ENCODE measurements at regions not wholly inside any gene's neighbourhood (a gene's known extent, or its start where the extent isn't known, plus 50 kb on each side); places are given as distances from the start of the nearest gene placed in this dataset.

GRCh38 chr16:26957283-26957859 lies 109.4 kb upstream of the C16orf82 start:
- Histone ChIP-seq H3K36me3 (no peaks in the 10 kb centered on the region), H3K4me1 (peaks cover 15% of the 10 kb centered on the region), H3K4me3 (no peak overlapping the region), H3K4me2 (no peak overlapping the region), H4K20me1 (no peaks in the 10 kb centered on the region), H3K27ac (no peak overlapping the region), H3K27me3 (no peaks in the 10 kb centered on the region), H3K9me3 (no peaks in the 10 kb centered on the region), H3K9ac (no peak overlapping the region)
- TF ChIP-seq Cebpa-rat (IDR thresholded peaks at IDR 0.05), result no peak

- Histone ChIP-seq H3K27me3 (no peaks in the 10 kb centered on the region), H4K20me1 (no peaks in the 10 kb centered on the region), H3K36me3 (no peaks in the 10 kb centered on the region), H3K27ac (no peak overlapping the region), H3K4me2 (no peak overlapping the region), H3K4me3 (no peak overlapping the region), H3K4me1 (peaks cover 15% of the 10 kb centered on the region), H3K9me3 (no peaks in the 10 kb centered on the region), H3K9ac (no peak overlapping the region)
- TF ChIP-seq Cebpa-rat (IDR thresholded peaks at IDR 0.05), result no peak
These were observed 107.2 kb upstream of the C16orf82 start for GRCh38 chr16:26959416-26960009.

- TF ChIP-seq Cebpa-rat (IDR thresholded peaks at IDR 0.05), result no peak
These were observed 105.3 kb upstream of the C16orf82 start for GRCh38 chr16:26961459-26961858.

GRCh38 chr16:26963109-26963508 lies 103.6 kb upstream of the C16orf82 start:
- Histone ChIP-seq H3K4me2 (no peak overlapping the region), H3K4me1 (peaks cover 12% of the 10 kb centered on the region), H3K4me3 (no peak overlapping the region), H3K9ac (no peak overlapping the region), H4K20me1 (no peaks in the 10 kb centered on the region), H3K36me3 (no peaks in the 10 kb centered on the region), H3K9me3 (no peaks in the 10 kb centered on the region; the same call in 1 of the 2 replicates), H3K27me3 (no peaks in the 10 kb centered on the region), H3K27ac (no peak overlapping the region)
- TF ChIP-seq Cebpa-rat (IDR thresholded peaks at IDR 0.05), result no peak

More at GRCh38 chr16:26961459-26961858, 105.3 kb upstream of the C16orf82 start:
- H3K9ac ChIP-seq, result no peak overlapping the region
- no peaks in the 10 kb centered on the region; the same call in 1 of the 2 replicates for H3K9me3 ChIP-seq
- H3K4me2 ChIP-seq, result peak overlapping the region; percentile 4; the same call in 1 of the 2 replicates
- no peak overlapping the region for H3K4me3 ChIP-seq
- no peaks in the 10 kb centered on the region for H3K36me3 ChIP-seq
- H3K27ac ChIP-seq, result no peak overlapping the region
- H4K20me1 ChIP-seq, result no peaks in the 10 kb centered on the region
- no peaks in the 10 kb centered on the region for H3K27me3 ChIP-seq
- H3K4me1 ChIP-seq, result peaks cover 15% of the 10 kb centered on the region

GRCh38 chr16:26969589-26970231 lies 97.0 kb upstream of the C16orf82 start:
- no peak overlapping the region for H3K4me2 ChIP-seq
- no peaks in the 10 kb centered on the region for H4K20me1 ChIP-seq
- no peak overlapping the region for H3K4me3 ChIP-seq
- no peaks in the 10 kb centered on the region for H3K27me3 ChIP-seq
- H3K4me1 ChIP-seq, result peaks cover 3% of the 10 kb centered on the region
- H3K9me3 ChIP-seq, result no peaks in the 10 kb centered on the region; the same call in 1 of the 2 replicates
- H3K36me3 ChIP-seq, result no peaks in the 10 kb centered on the region
- H3K27ac ChIP-seq, result no peak overlapping the region
- no peak overlapping the region for H3K9ac ChIP-seq
- TF ChIP-seq Cebpa-rat (IDR thresholded peaks at IDR 0.05), result no peak

- no peaks in the 10 kb centered on the region for H3K27me3 ChIP-seq
These were observed 96.4 kb upstream of the C16orf82 start for GRCh38 chr16:26970292-26970691.

GRCh38 chr16:26976873-26977272 lies 89.9 kb upstream of the C16orf82 start:
- Histone ChIP-seq H3K4me2 (no peak overlapping the region), H3K36me3 (no peaks in the 10 kb centered on the region), H4K20me1 (no peaks in the 10 kb centered on the region), H3K27me3 (no peaks in the 10 kb centered on the region), H3K9me3 (no peaks in the 10 kb centered on the region), H3K27ac (no peak overlapping the region), H3K4me1 (peaks cover 11% of the 10 kb centered on the region), H3K9ac (no peak overlapping the region), H3K4me3 (no peak overlapping the region)
- TF ChIP-seq Cebpa-rat (IDR thresholded peaks at IDR 0.05), result no peak

More at GRCh38 chr16:26970292-26970691, 96.4 kb upstream of the C16orf82 start:
- Histone ChIP-seq H3K27ac (no peak overlapping the region), H4K20me1 (no peaks in the 10 kb centered on the region), H3K36me3 (no peaks in the 10 kb centered on the region), H3K4me3 (no peak overlapping the region), H3K4me2 (no peak overlapping the region), H3K9ac (no peak overlapping the region), H3K4me1 (peaks cover 9% of the 10 kb centered on the region), H3K9me3 (no peaks in the 10 kb centered on the region)
- TF ChIP-seq Cebpa-rat (IDR thresholded peaks at IDR 0.05), result no peak

GRCh38 chr16:26981266-26981938 lies 85.3 kb upstream of the C16orf82 start:
- Histone ChIP-seq H3K4me2 (no peak overlapping the region), H3K27ac (no peak overlapping the region), H3K9ac (no peak overlapping the region), H4K20me1 (no peaks in the 10 kb centered on the region), H3K36me3 (no peaks in the 10 kb centered on the region), H3K27me3 (no peaks in the 10 kb centered on the region), H3K9me3 (no peaks in the 10 kb centered on the region), H3K4me3 (no peak overlapping the region), H3K4me1 (no peaks in the 10 kb centered on the region)
- no peak for TF ChIP-seq Cebpa-rat (IDR thresholded peaks at IDR 0.05)

GRCh38 chr16:26982422-26982821 lies 84.3 kb upstream of the C16orf82 start:
- Histone ChIP-seq H3K4me2 (no peak overlapping the region), H4K20me1 (no peaks in the 10 kb centered on the region)
- no peak for TF ChIP-seq Cebpa-rat (IDR thresholded peaks at IDR 0.05)

GRCh38 chr16:26983426-26983825 lies 83.3 kb upstream of the C16orf82 start:
- H4K20me1 ChIP-seq, result no peaks in the 10 kb centered on the region
- TF ChIP-seq Cebpa-rat (IDR thresholded peaks at IDR 0.05), result no peak

More at GRCh38 chr16:26982422-26982821, 84.3 kb upstream of the C16orf82 start:
- Histone ChIP-seq H3K4me3 (no peak overlapping the region), H3K9me3 (no peaks in the 10 kb centered on the region), H3K4me1 (no peaks in the 10 kb centered on the region), H3K9ac (no peak overlapping the region), H3K27me3 (no peaks in the 10 kb centered on the region), H3K36me3 (no peaks in the 10 kb centered on the region), H3K27ac (no peak overlapping the region)

More at GRCh38 chr16:26983426-26983825, 83.3 kb upstream of the C16orf82 start:
- Histone ChIP-seq H3K9ac (no peak overlapping the region), H3K4me3 (no peak overlapping the region), H3K9me3 (no peaks in the 10 kb centered on the region), H3K4me2 (no peak overlapping the region), H3K27ac (no peak overlapping the region), H3K27me3 (no peaks in the 10 kb centered on the region), H3K4me1 (no peaks in the 10 kb centered on the region), H3K36me3 (no peaks in the 10 kb centered on the region)
